ENCODE measurements at regions not wholly inside any gene's neighbourhood (a gene's known extent, or its start where the extent isn't known, plus 50 kb on each side); places are given as distances from the start of the nearest gene placed in this dataset.
"Not testable (repeated sequence)": the region's sequence is repeated elsewhere in the genome, so short reads cannot be mapped to it uniquely, and the experiment has no call there.

- DNase-seq (ENCODE audit: low read depth in 3 of 3) = no peak
Measured at GRCh38 chr2:8495189-8495989, 186.5 kb upstream of the ID2 start.

- DNase-seq (ENCODE audit: low read depth in 3 of 3) = no peak
Measured at GRCh38 chr2:8496079-8496478, 185.8 kb upstream of the ID2 start.

- DNase-seq (ENCODE audit: low read depth in 3 of 3) = no peak
Measured at GRCh38 chr2:8496617-8497016, 185.2 kb upstream of the ID2 start.

- DNase-seq (ENCODE audit: low read depth in 3 of 3) = no peak
Measured at GRCh38 chr2:8498994-8499393, 182.9 kb upstream of the ID2 start.

GRCh38 chr2:8500124-8501054 is 181.5 kb upstream of the ID2 start:
- DNase-seq (ENCODE audit: low read depth in 3 of 3) = no peak

- no peak for DNase-seq (ENCODE audit: low read depth in 3 of 3)
Measured at GRCh38 chr2:8501061-8501720, 180.7 kb upstream of the ID2 start.

- no peak for DNase-seq (ENCODE audit: low read depth in 3 of 3)
Measured at GRCh38 chr2:8502316-8502715, 179.5 kb upstream of the ID2 start.

GRCh38 chr2:8505311-8505920 is 176.4 kb upstream of the ID2 start:
- no peak for DNase-seq (ENCODE audit: low read depth in 3 of 3)

- DNase-seq (ENCODE audit: low read depth in 3 of 3) = no peak
Measured at GRCh38 chr2:8506746-8507145, 175.1 kb upstream of the ID2 start.

GRCh38 chr2:8508766-8509165 is 173.1 kb upstream of the ID2 start:
- no peak for DNase-seq (ENCODE audit: low read depth in 3 of 3)

- no peak for DNase-seq (ENCODE audit: low read depth in 3 of 3)
Measured at GRCh38 chr2:8509621-8510020, 172.2 kb upstream of the ID2 start.

- DNase-seq (ENCODE audit: low read depth in 3 of 3) = not testable (repeated sequence)
Measured at GRCh38 chr2:8510055-8510454, 171.8 kb upstream of the ID2 start.

- DNase-seq (ENCODE audit: low read depth in 3 of 3) = no peak
Measured at GRCh38 chr2:8510519-8510918, 171.3 kb upstream of the ID2 start.

GRCh38 chr2:8511868-8512612 is 169.8 kb upstream of the ID2 start:
- DNase-seq (ENCODE audit: low read depth in 3 of 3) = no peak

GRCh38 chr2:8513601-8514273 is 168.1 kb upstream of the ID2 start:
- DNase-seq (ENCODE audit: low read depth in 3 of 3) = no peak

GRCh38 chr2:8514274-8514662 is 167.6 kb upstream of the ID2 start:
- DNase-seq (ENCODE audit: low read depth in 3 of 3) = no peak

GRCh38 chr2:8514796-8515758 is 166.8 kb upstream of the ID2 start:
- peak in 1 of 3 experiments; percentile 21 for DNase-seq (ENCODE audit: low read depth in 3 of 3)

GRCh38 chr2:8515864-8516533 is 165.9 kb upstream of the ID2 start:
- no peak for DNase-seq (ENCODE audit: low read depth in 3 of 3)
